ENCODE measurements at regions not wholly inside any gene's neighbourhood (a gene's known extent, or its start where the extent isn't known, plus 50 kb on each side); places are given as distances from the start of the nearest gene placed in this dataset.

- TF ChIP-seq CREB5 (CRISPR knock-in tag; IDR thresholded peaks at IDR 0.05; ENCODE audit: low read depth) (no peak), PATZ1 (CRISPR knock-in tag; IDR thresholded peaks at IDR 0.05; ENCODE audit: borderline replicate concordance) (no peak), ZNF8 (CRISPR knock-in tag; IDR thresholded peaks at IDR 0.05) (no peak), ZC3H10 (CRISPR knock-in tag; IDR thresholded peaks at IDR 0.05) (no peak), BACH2 (CRISPR knock-in tag; IDR thresholded peaks at IDR 0.05; ENCODE audit: borderline replicate concordance) (no peak), TCF4 (CRISPR knock-in tag; IDR thresholded peaks at IDR 0.05; ENCODE audit: borderline replicate concordance) (no peak)
Measured at GRCh38 chr15:98075441-98075840, 114.9 kb downstream of the ARRDC4 start.
